H9 (cell line): ENCODE measurements at regions not wholly inside any gene's neighbourhood (a gene's known extent, or its start where the extent isn't known, plus 50 kb on each side); places are given as distances from the start of the nearest gene placed in this dataset.

ENCODE experiments used
- DNase-seq: peaks from one replicate; pipeline ENCODE4 v3.0.0-alpha.2; 2017
- H2AFZ ChIP-seq: one replicate; pipeline ENCODE4 v1.6.1; 2013; ENCODE audit warnings: mild to moderate bottlenecking, low read length, control low read depth, moderate library complexity
- H2AK5ac ChIP-seq: 2 replicates; pipeline ENCODE4 v1.6.1; 2013; ENCODE audit warnings: low read length, control low read depth, mixed read lengths; ENCODE audit not compliant: insufficient read length
- H2BK120ac ChIP-seq: one replicate; pipeline ENCODE4 v1.6.1; 2013; ENCODE audit warnings: low read depth, mild to moderate bottlenecking, low read length, control low read depth, inconsistent platforms; ENCODE audit not compliant: poor library complexity, severe bottlenecking
- H2BK12ac ChIP-seq: 2 replicates; pipeline ENCODE4 v1.6.1; 2013; ENCODE audit warnings: low read length, control low read depth, mixed read lengths, low read depth; ENCODE audit not compliant: insufficient read length
- H2BK15ac ChIP-seq: 2 replicates; pipeline ENCODE4 v1.6.1; 2013; ENCODE audit warnings: low read depth, low read length, control low read depth
- H2BK20ac ChIP-seq: one replicate; pipeline ENCODE4 v1.6.1; 2013; ENCODE audit warnings: low read depth, mild to moderate bottlenecking, low read length, control low read depth, inconsistent platforms; ENCODE audit not compliant: poor library complexity, severe bottlenecking
- H2BK5ac ChIP-seq: 2 replicates; pipeline ENCODE4 v1.6.1; 2013; ENCODE audit warnings: low read length, control low read depth, mixed read lengths; ENCODE audit not compliant: insufficient read length
- H3K14ac ChIP-seq: 2 replicates; pipeline ENCODE4 v1.6.1; 2013; ENCODE audit warnings: low read length, control low read depth; ENCODE audit not compliant: insufficient read depth
- H3K18ac ChIP-seq: 2 replicates; pipeline ENCODE4 v1.6.1; 2013; ENCODE audit warnings: low read depth, mild to moderate bottlenecking, mixed read lengths, low read length, control low read depth; ENCODE audit not compliant: insufficient read length
- H3K23ac ChIP-seq: 2 replicates; pipeline ENCODE4 v1.6.1; 2013; ENCODE audit warnings: low read length, control low read depth, mixed read lengths, low read depth; ENCODE audit not compliant: insufficient read length
- H3K23me2 ChIP-seq: 2 replicates; pipeline ENCODE4 v1.6.1; 2013; ENCODE audit warnings: low read depth, mild to moderate bottlenecking, mixed read lengths, low read length, control low read depth; ENCODE audit not compliant: insufficient read length, poor library complexity, severe bottlenecking
- H3K27ac ChIP-seq: 2 replicates; pipeline ENCODE4 v1.5.1; 2013; ENCODE audit warnings: low read length, control low read depth, mixed read lengths, low read depth; ENCODE audit not compliant: insufficient read length
- H3K27me3 ChIP-seq: 2 replicates; pipeline ENCODE4 v1.6.1; 2013; ENCODE audit warnings: low read length, control low read depth, inconsistent platforms; ENCODE audit not compliant: insufficient read depth
- H3K4ac ChIP-seq: 2 replicates; pipeline ENCODE4 v1.6.1; 2013; ENCODE audit warnings: low read depth, mild to moderate bottlenecking, control low read depth, inconsistent platforms, low read length, moderate library complexity
- H3K4me1 ChIP-seq: 2 replicates; pipeline ENCODE4 v1.6.1; 2013; ENCODE audit warnings: low read length, control low read depth, inconsistent platforms; ENCODE audit not compliant: insufficient read depth
- H3K4me2 ChIP-seq: 2 replicates; pipeline ENCODE4 v1.6.1; 2013; ENCODE audit warnings: low read length, control low read depth, mixed read lengths; ENCODE audit not compliant: insufficient read length, insufficient read depth
- H3K56ac ChIP-seq: 2 replicates; pipeline ENCODE4 v1.6.1; 2013; ENCODE audit warnings: low read depth, mild to moderate bottlenecking, mixed read lengths, low read length, control low read depth; ENCODE audit not compliant: insufficient read length
- H3K79me1 ChIP-seq: 2 replicates; pipeline ENCODE4 v1.6.1; 2013; ENCODE audit warnings: low read depth, mild to moderate bottlenecking, moderate library complexity, low read length, control low read depth, inconsistent platforms; ENCODE audit not compliant: insufficient read depth, poor library complexity, severe bottlenecking
- H3K79me2 ChIP-seq: 2 replicates; pipeline ENCODE4 v1.6.1; 2013; ENCODE audit warnings: low read length, control low read depth, inconsistent platforms; ENCODE audit not compliant: insufficient read depth
- H3K9ac ChIP-seq: 2 replicates; pipeline ENCODE4 v1.6.1; 2013; ENCODE audit warnings: low read length, control low read depth, mixed read lengths; ENCODE audit not compliant: insufficient read length; ENCODE audit errors: extremely low read depth
- H3K9me3 ChIP-seq: one replicate; pipeline ENCODE4 v1.6.1; 2013; ENCODE audit warnings: low read depth, low read length, inconsistent platforms; ENCODE audit not compliant: control insufficient read depth
- H3T11ph ChIP-seq: one replicate; pipeline ENCODE4 v1.6.1; 2013; ENCODE audit warnings: mild to moderate bottlenecking, low read length, control low read depth, inconsistent platforms
- H4K20me1 ChIP-seq: one replicate; pipeline ENCODE4 v1.6.1; 2013; ENCODE audit not compliant: control insufficient read depth, insufficient read length, insufficient read depth
- H4K5ac ChIP-seq: 2 replicates; pipeline ENCODE4 v1.6.1; 2013; ENCODE audit warnings: low read depth, mild to moderate bottlenecking, mixed read lengths, low read length, control low read depth; ENCODE audit not compliant: insufficient read length
- H4K8ac ChIP-seq: replicated peaks from 2 replicates; pipeline ENCODE4 v1.6.1; 2013; ENCODE audit warnings: low read length, control low read depth, mixed read lengths, low read depth; ENCODE audit not compliant: insufficient read length
- H4K91ac ChIP-seq: 2 replicates; pipeline ENCODE4 v1.6.1; 2013; ENCODE audit warnings: low read depth, mild to moderate bottlenecking, moderate library complexity, mixed read lengths, low read length, control low read depth; ENCODE audit not compliant: insufficient read length
- H3K27ac Mint-ChIP-seq, 3 experiments: 2 replicates in 2 of 3; 3 replicates in 1 of 3; pipeline ENCODE4 v1.8.0; 2020 to 2021; ENCODE audit warnings: mixed read lengths in 3 of 3, mild to moderate bottlenecking in 1 of 3, moderate library complexity in 1 of 3
- H3K27me3 Mint-ChIP-seq: 2 replicates; pipeline ENCODE4 v1.8.0; 2021; ENCODE audit warnings: low read depth, mild to moderate bottlenecking, moderate library complexity, mixed read lengths
- H3K36me3 Mint-ChIP-seq, 3 experiments: 2 replicates in 2 of 3; 3 replicates in 1 of 3; pipeline ENCODE4 v1.8.0; 2020 to 2021; ENCODE audit warnings: low read depth in 3 of 3, mixed read lengths in 3 of 3; ENCODE audit not compliant: insufficient read depth in 1 of 3
- H3K4me1 Mint-ChIP-seq, 2 experiments: 2 replicates each; pipeline ENCODE4 v1.8.0; 2020; ENCODE audit warnings: mixed read lengths in 2 of 2
- H3K4me3 Mint-ChIP-seq, 2 experiments: 2 replicates in 1 of 2; 3 replicates in 1 of 2; pipeline ENCODE4 v1.8.0; 2020 to 2021; ENCODE audit warnings: mild to moderate bottlenecking in 2 of 2, mixed read lengths in 2 of 2, moderate library complexity in 1 of 2
- H3K9me3 Mint-ChIP-seq, 2 experiments: 2 replicates in 1 of 2; 3 replicates in 1 of 2; pipeline ENCODE4 v1.8.0; 2020; ENCODE audit warnings: mild to moderate bottlenecking in 2 of 2, mixed read lengths in 2 of 2, moderate library complexity in 1 of 2
- WGBS: extraction: QIAGEN DNeasy Blood & Tissue Kit; methylation state at CpG from one replicate; pipeline ENCODE4 v1.1.7; 2013; ENCODE audit warnings: missing lambda C conversion rate, low lambda C conversion rate, mixed read lengths; ENCODE audit not compliant: insufficient read length; ENCODE audit errors: extremely low coverage; 5-methylcytosine and 5-hydroxymethylcytosine counted together
- TF ChIP-seq, protein P1 (sequence below): fragments of 200-600 bp; sonication (generic); conservative IDR thresholded peaks from 3 replicates; pipeline ENCODE4 v1.8.0; 2021; ENCODE audit warnings: antibody characterized with exemption, mild to moderate bottlenecking

DNA sequence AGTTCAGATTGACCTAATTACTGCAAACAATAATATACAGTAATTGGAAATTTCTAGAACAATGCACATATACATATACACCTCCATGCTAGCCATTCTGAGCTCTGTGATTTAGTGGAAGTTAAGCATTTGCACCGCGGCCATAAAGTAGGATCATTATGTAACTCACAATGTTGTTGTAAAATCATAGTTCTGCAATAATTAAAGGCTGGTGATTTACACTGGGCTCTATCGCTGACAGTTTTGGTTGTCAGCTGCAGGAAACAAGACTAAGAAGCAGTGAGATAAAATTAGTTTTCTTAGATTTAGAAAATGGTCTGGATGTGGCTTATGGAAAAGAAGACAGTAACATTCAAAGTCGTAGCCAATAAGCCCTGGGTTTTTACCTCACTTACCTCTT, 776.3 kb downstream of the TMEM121 start:
- no peak overlapping the region for H3K27ac Mint-ChIP-seq
- Histone ChIP-seq H3K9ac (no peak overlapping the region), H3K23me2 (no peaks in the 10 kb centered on the region), H2BK20ac (no peak overlapping the region), H3K4me1 (no peaks in the 10 kb centered on the region), H3K56ac (no peak overlapping the region), H4K20me1 (no peaks in the 10 kb centered on the region), H3K23ac (no peak overlapping the region), H2BK12ac (no peak overlapping the region), H2BK5ac (no peak overlapping the region), H4K8ac (no peak overlapping the region), H3K27ac (no peak overlapping the region), H3T11ph (no peak overlapping the region), H2AFZ (no peak overlapping the region), H3K79me1 (no peaks in the 10 kb centered on the region), H3K4ac (no peak overlapping the region), H2BK15ac (no peak overlapping the region), H3K18ac (no peak overlapping the region), H4K5ac (no peak overlapping the region), H3K9me3 (peaks cover 66% of the 10 kb centered on the region), H2BK120ac (no peak overlapping the region), H3K27me3 (no peaks in the 10 kb centered on the region), H2AK5ac (no peak overlapping the region), H3K4me2 (no peak overlapping the region), H3K14ac (no peak overlapping the region), H3K79me2 (no peaks in the 10 kb centered on the region), H4K91ac (no peak overlapping the region)
- no peaks in the 10 kb centered on the region; the same call in none of the 2 replicates for H3K27me3 Mint-ChIP-seq
- no peaks in the 10 kb centered on the region for H3K4me1 Mint-ChIP-seq
- no peak for DNase-seq
- WGBS = no CpG with 5 or more reads among the region's 4 CpGs
- H3K9me3 Mint-ChIP-seq = peaks cover 88 to 91% of the 10 kb centered on the region in 2 experiments
- H3K4me3 Mint-ChIP-seq = no peak overlapping the region
- peaks cover 8 to 17% (median 15%) of the 10 kb centered on the region in 3 experiments; a peak in 6 of 7 replicates for H3K36me3 Mint-ChIP-seq
- TF ChIP-seq, protein P1, sequence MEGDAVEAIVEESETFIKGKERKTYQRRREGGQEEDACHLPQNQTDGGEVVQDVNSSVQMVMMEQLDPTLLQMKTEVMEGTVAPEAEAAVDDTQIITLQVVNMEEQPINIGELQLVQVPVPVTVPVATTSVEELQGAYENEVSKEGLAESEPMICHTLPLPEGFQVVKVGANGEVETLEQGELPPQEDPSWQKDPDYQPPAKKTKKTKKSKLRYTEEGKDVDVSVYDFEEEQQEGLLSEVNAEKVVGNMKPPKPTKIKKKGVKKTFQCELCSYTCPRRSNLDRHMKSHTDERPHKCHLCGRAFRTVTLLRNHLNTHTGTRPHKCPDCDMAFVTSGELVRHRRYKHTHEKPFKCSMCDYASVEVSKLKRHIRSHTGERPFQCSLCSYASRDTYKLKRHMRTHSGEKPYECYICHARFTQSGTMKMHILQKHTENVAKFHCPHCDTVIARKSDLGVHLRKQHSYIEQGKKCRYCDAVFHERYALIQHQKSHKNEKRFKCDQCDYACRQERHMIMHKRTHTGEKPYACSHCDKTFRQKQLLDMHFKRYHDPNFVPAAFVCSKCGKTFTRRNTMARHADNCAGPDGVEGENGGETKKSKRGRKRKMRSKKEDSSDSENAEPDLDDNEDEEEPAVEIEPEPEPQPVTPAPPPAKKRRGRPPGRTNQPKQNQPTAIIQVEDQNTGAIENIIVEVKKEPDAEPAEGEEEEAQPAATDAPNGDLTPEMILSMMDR = no peak
